Ovary (tissue), 7 donors: ENCODE measurements at regions not wholly inside any gene's neighbourhood (a gene's known extent, or its start where the extent isn't known, plus 50 kb on each side); places are given as distances from the start of the nearest gene placed in this dataset.

ENCODE experiments used
- DNase-seq, 5 donors: peaks; one replicate each; pipeline ENCODE4 v3.0.0-alpha.2; 2019 to 2020
- H3K27ac ChIP-seq, 2 donors: fragments of 200-600 bp; one replicate each; pipeline versions ENCODE4 v1.5.1 to v1.8.0; 2019 to 2022
- H3K27me3 ChIP-seq: fragments of 200-600 bp; one replicate; pipeline ENCODE4 v1.8.0; 2022
- H3K36me3 ChIP-seq: fragments of 200-600 bp; sonication (generic); one replicate; pipeline ENCODE4 v1.5.1; 2019
- H3K4me1 ChIP-seq: one replicate; pipeline ENCODE4 v1.8.1; 2013; ENCODE audit warnings: mild to moderate bottlenecking, moderate library complexity; ENCODE audit not compliant: insufficient read depth
- H3K4me3 ChIP-seq: fragments of 200-600 bp; sonication (generic); one replicate; pipeline ENCODE4 v1.5.1; 2017
- H3K9me3 ChIP-seq, 2 donors: fragments of 200-600 bp in 1 of 2; sonication (generic) in 1 of 2; one replicate each; pipeline versions ENCODE4 v1.5.1 to v1.8.1; 2013 to 2019; ENCODE audit warnings: mild to moderate bottlenecking in 1 of 2, moderate library complexity in 1 of 2
- CTCF ChIP-seq, 3 donors: fragments of 450-650 bp in 2 of 3; fragments of 200-600 bp in 1 of 3; IDR thresholded peaks; one replicate each; pipeline versions ENCODE4 v1.5.1 to v1.8.0; 2016 to 2022; ENCODE audit warnings: antibody characterized with exemption in 3 of 3, mild to moderate bottlenecking in 1 of 3
- EP300 ChIP-seq: sonication (generic); formaldehyde crosslinking; IDR thresholded peaks from one replicate; pipeline ENCODE4 v1.6.1; 2017; ENCODE audit warnings: antibody characterized with exemption
- POLR2A ChIP-seq: fragments of 450-650 bp; IDR thresholded peaks from one replicate; pipeline ENCODE4 v1.6.1; 2017; ENCODE audit warnings: antibody characterized with exemption, mild to moderate bottlenecking, moderate library complexity
- WGBS, 3 donors: extraction: QIAGEN DNeasy Blood & Tissue Kit in 1 of 3; methylation state at CpG; one replicate each; pipeline versions ENCODE4 v1.1.5 to v1.1.7; 2013 to 2017; 5-methylcytosine and 5-hydroxymethylcytosine counted together
- intact Hi-C, 4 donors: fragments of 100-400 bp; cut with DNase I; formaldehyde crosslinking; loops; one replicate each; pipeline versions ENCODE4 v1.11.0 to v1.15.1; 2022 to 2023
- donor health status: DM: no; HTN: no; CAD: no; lungs with moderate emphysema.
- donor health status: DM: no; HTN: no; CAD: no.
- donor health status: Bipolar disorder and iron deficiency.
- donor health status: DM: no; HTN: no; CAD: no.
- donor health status: DM: yes; HTN: yes; CAD: no.

- no peaks in the 10 kb centered on the region for H3K4me1 ChIP-seq
- intact Hi-C loops: no loop called here
- no peak overlapping the region for H3K27ac ChIP-seq
- no peaks in the 10 kb centered on the region for H3K36me3 ChIP-seq
- WGBS, 3 donors: 37 to 52% (median 50%) methylated on average over 7 of the region's 7 CpGs
- no peaks in the 10 kb centered on the region for H3K9me3 ChIP-seq
- no peak overlapping the region for H3K4me3 ChIP-seq
- TF ChIP-seq POLR2A (no peak), EP300 (no peak), CTCF (IDR thresholded peaks at IDR 0.05) (no peak)
- H3K27me3 ChIP-seq: no peaks in the 10 kb centered on the region
- DNase-seq: no peak
Measured at GRCh38 chr1:36570006-36570405, 87.3 kb upstream of the CSF3R start.

- Histone ChIP-seq H3K4me3 (no peak overlapping the region), H3K9me3 (no peaks in the 10 kb centered on the region), H3K27ac (no peak overlapping the region), H3K36me3 (no peaks in the 10 kb centered on the region), H3K27me3 (no peaks in the 10 kb centered on the region), H3K4me1 (no peaks in the 10 kb centered on the region)
- intact Hi-C loops: no loop called here
- DNase-seq: no peak
- TF ChIP-seq EP300 (no peak), POLR2A (no peak), CTCF (IDR thresholded peaks at IDR 0.05) (no peak)
- WGBS, 3 donors: 67 to 73% (median 71%) methylated on average over 11 of the region's 11 CpGs
Measured at GRCh38 chr1:36567601-36568341, 85.1 kb upstream of the CSF3R start.

- Histone ChIP-seq H3K4me1 (no peaks in the 10 kb centered on the region), H3K36me3 (no peaks in the 10 kb centered on the region), H3K27me3 (no peaks in the 10 kb centered on the region), H3K4me3 (no peak overlapping the region), H3K9me3 (no peaks in the 10 kb centered on the region), H3K27ac (no peak overlapping the region)
- intact Hi-C loops: no loop called here
- TF ChIP-seq POLR2A (no peak), CTCF (IDR thresholded peaks at IDR 0.05) (no peak), EP300 (no peak)
- 58 to 73% (median 64%) methylated on average over 7 of the region's 7 CpGs for WGBS, 3 donors
- DNase-seq: no peak
Measured at GRCh38 chr1:36565576-36566501, 83.1 kb upstream of the CSF3R start.

- H3K9me3 ChIP-seq: no peaks in the 10 kb centered on the region
- H3K4me3 ChIP-seq: no peak overlapping the region
- no peaks in the 10 kb centered on the region for H3K27me3 ChIP-seq
- TF ChIP-seq POLR2A (no peak), EP300 (no peak), CTCF (IDR thresholded peaks at IDR 0.05) (no peak)
- WGBS, 3 donors: 55 to 66% (median 59%) methylated on average over 3 of the region's 3 CpGs
- no peak overlapping the region for H3K27ac ChIP-seq
- no peak for DNase-seq
- intact Hi-C loops: no loop called here
- no peaks in the 10 kb centered on the region for H3K4me1 ChIP-seq
- no peaks in the 10 kb centered on the region for H3K36me3 ChIP-seq
Measured at GRCh38 chr1:36562181-36562685, 79.5 kb upstream of the CSF3R start.
